Stimulated activated CD4-positive, alpha-beta T cell treated with anti-CD3 and anti-CD28 coated beads, TNF-alpha, amount 100 ng/mL, for 48 hours (primary cell): ENCODE measurements at regions not wholly inside any gene's neighbourhood (a gene's known extent, or its start where the extent isn't known, plus 50 kb on each side); places are given as distances from the start of the nearest gene placed in this dataset.

ENCODE experiments used
- DNase-seq, 3 donors: peaks; one replicate each; pipeline ENCODE4 v3.0.0-alpha.2; 2020; ENCODE audit warnings: low read depth in 3 of 3

DNA sequence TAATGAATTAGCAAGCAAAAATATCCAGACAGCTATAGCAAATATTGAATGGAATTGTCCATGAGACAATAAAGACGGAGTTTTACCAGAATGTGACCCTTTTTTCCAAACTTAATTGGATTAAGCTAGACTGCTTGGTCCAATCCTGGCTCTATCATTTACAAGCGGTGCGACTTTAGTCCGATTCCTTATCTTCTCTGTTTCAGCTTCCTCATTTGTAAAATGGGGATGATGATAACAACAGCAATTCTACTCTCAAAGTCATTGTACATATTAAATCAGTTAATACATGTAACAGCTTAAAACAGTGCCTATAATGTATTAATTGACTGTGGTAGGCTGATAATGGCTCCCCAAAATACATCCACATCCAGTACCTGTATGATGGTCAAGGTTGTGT lies 62.1 kb upstream of the CRBN start:
- DNase-seq: no peak

DNA sequence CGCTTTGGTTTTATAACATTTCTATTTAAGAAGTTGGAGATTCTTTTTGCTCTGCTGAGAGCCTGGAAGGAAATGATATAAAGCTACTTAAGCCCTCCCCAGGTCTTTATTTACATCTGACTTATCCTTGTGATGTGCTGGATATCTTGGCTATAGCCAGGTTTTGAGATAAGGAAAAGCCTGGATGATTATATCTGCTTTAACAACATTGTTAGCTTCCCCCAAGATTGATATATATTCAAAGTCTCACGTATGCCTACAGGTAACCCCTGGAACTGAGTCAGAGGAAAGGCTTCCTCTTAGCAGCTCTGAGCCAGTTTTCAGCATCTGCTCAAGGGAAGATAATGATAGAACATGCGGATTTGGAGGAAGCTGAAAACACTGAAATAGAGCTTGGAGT lies 61.5 kb upstream of the CRBN start:
- DNase-seq: no peak

DNA sequence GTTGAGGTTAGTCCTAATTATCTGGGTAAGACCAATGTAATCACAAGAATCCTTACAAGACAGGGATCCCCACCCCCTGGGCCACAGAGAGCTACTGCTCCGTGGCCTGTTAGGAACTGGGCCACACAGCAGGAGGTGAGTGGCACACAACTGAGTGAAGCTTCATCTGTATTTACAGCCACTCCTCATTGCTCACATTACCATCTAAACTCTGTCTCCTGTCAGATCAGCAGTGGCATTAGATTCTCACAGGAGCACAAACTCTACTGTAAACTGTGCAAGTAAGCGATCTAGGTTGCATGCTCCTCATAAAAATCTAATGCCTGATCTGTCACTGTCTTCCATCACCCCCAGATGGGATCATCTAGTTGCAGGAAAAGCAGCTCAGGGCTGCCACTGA lies 58.5 kb upstream of the CRBN start:
- no peak for DNase-seq

DNA sequence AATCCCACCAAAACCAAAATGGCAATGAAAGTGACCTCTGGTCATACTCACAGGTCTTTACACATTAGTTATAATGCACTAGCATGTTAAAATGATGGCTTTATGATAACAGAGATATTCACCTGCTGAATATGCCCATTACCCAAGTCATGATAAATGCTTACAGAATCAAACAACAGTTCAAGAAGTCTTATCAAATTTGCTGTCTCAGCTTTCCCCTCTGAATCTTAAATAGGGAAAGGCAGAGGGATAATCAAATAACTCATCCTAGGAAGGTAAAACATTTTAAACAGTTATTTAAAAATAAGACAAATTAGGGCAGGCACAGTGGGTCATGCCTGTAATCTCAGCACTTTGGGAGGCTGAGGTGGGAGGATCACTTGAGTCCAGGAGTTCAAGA lies 52.8 kb upstream of the CRBN start:
- no peak for DNase-seq
